Subcutaneous abdominal adipose tissue (tissue), 5 donors: ENCODE measurements at regions not wholly inside any gene's neighbourhood (a gene's known extent, or its start where the extent isn't known, plus 50 kb on each side); places are given as distances from the start of the nearest gene placed in this dataset.

Experiments
- H3K27ac ChIP-seq: one replicate; pipeline ENCODE4 v1.7.0; 2013; ENCODE audit warnings: low read depth, mild to moderate bottlenecking, inconsistent platforms, low read length, moderate library complexity
- H3K27me3 ChIP-seq, 5 donors: one replicate each; pipeline ENCODE4 v1.7.0; 2013; ENCODE audit warnings: low read length in 5 of 5, inconsistent platforms in 1 of 5; ENCODE audit not compliant: control insufficient read depth in 5 of 5, insufficient read depth in 4 of 5
- H3K36me3 ChIP-seq, 5 donors: one replicate each; pipeline ENCODE4 v1.7.0; 2013; ENCODE audit warnings: low read length in 5 of 5; ENCODE audit not compliant: control insufficient read depth in 5 of 5, insufficient read depth in 5 of 5
- H3K4me1 ChIP-seq, 5 donors: one replicate each; pipeline ENCODE4 v1.7.0; 2013; ENCODE audit warnings: low read length in 5 of 5, mild to moderate bottlenecking in 3 of 5, moderate library complexity in 1 of 5; ENCODE audit not compliant: control insufficient read depth in 5 of 5, insufficient read depth in 5 of 5
- H3K4me3 ChIP-seq, 5 donors: one replicate each; pipeline ENCODE4 v1.7.0; 2013; ENCODE audit warnings: low read length in 5 of 5, low read depth in 1 of 5
- H3K9ac ChIP-seq, 5 donors: one replicate each; pipeline ENCODE4 v1.7.0; 2013; ENCODE audit warnings: low read length in 5 of 5, mild to moderate bottlenecking in 4 of 5, moderate library complexity in 3 of 5
- H3K9me3 ChIP-seq, 5 donors: one replicate each; pipeline ENCODE4 v1.7.0; 2013; ENCODE audit warnings: low read length in 5 of 5; ENCODE audit not compliant: control insufficient read depth in 5 of 5
- donor health status: healthy.
- donor health status: healthy.
- donor health status: healthy.
- donor health status: healthy.
- donor health status: healthy.

- Histone ChIP-seq H3K9ac (no peak overlapping the region), H3K4me3 (no peak overlapping the region), H3K4me1 (peaks cover 0 to 9% (median 8%) of the 10 kb centered on the region in 5 donors), H3K27ac (no peak overlapping the region), H3K27me3 (peaks cover 0 to under 1% (median 0%) of the 10 kb centered on the region in 5 donors), H3K9me3 (no peaks in the 10 kb centered on the region), H3K36me3 (no peaks in the 10 kb centered on the region)
Observed at GRCh38 chr18:57214976-57215375, 68.1 kb downstream of the BOD1L2 start.

GRCh38 chr18:57218281-57218680, 71.4 kb downstream of the BOD1L2 start:
- peaks cover 3 to 6% (median 4%) of the 10 kb centered on the region in 5 donors for H3K27me3 ChIP-seq
- no peak overlapping the region for H3K27ac ChIP-seq
- no peak overlapping the region for H3K4me3 ChIP-seq
- H3K4me1 ChIP-seq, result no peaks in the 10 kb centered on the region
- H3K9me3 ChIP-seq, result no peaks in the 10 kb centered on the region
- H3K36me3 ChIP-seq, result no peaks in the 10 kb centered on the region
- no peak overlapping the region for H3K9ac ChIP-seq

GRCh38 chr18:57219964-57220363, 73.1 kb downstream of the BOD1L2 start:
- H3K9me3 ChIP-seq, result no peaks in the 10 kb centered on the region
- H3K4me1 ChIP-seq, result no peaks in the 10 kb centered on the region
- H3K36me3 ChIP-seq, result no peaks in the 10 kb centered on the region
- H3K9ac ChIP-seq, result no peak overlapping the region
- H3K27me3 ChIP-seq, result peaks cover 3 to 6% (median 4%) of the 10 kb centered on the region in 5 donors
- no peak overlapping the region for H3K4me3 ChIP-seq
- no peak overlapping the region for H3K27ac ChIP-seq

GRCh38 chr18:57220480-57220879, 73.6 kb downstream of the BOD1L2 start:
- H3K9me3 ChIP-seq, result no peaks in the 10 kb centered on the region
- no peak overlapping the region for H3K9ac ChIP-seq
- H3K36me3 ChIP-seq, result no peaks in the 10 kb centered on the region
- no peak overlapping the region for H3K27ac ChIP-seq
- H3K4me1 ChIP-seq, result no peaks in the 10 kb centered on the region
- H3K4me3 ChIP-seq, result no peak overlapping the region
- H3K27me3 ChIP-seq, result peaks cover 3 to 6% (median 4%) of the 10 kb centered on the region in 5 donors

GRCh38 chr18:57220930-57221483, 74.1 kb downstream of the BOD1L2 start:
- Histone ChIP-seq H3K27ac (no peak overlapping the region), H3K4me3 (no peak overlapping the region), H3K27me3 (peaks cover 3 to 6% (median 4%) of the 10 kb centered on the region in 5 donors), H3K9me3 (no peaks in the 10 kb centered on the region), H3K36me3 (no peaks in the 10 kb centered on the region), H3K9ac (no peak overlapping the region), H3K4me1 (no peaks in the 10 kb centered on the region)

- no peaks in the 10 kb centered on the region for H3K4me1 ChIP-seq
- no peaks in the 10 kb centered on the region for H3K9me3 ChIP-seq
- H3K4me3 ChIP-seq, result no peak overlapping the region
- H3K9ac ChIP-seq, result no peak overlapping the region
- H3K27ac ChIP-seq, result no peak overlapping the region
- no peaks in the 10 kb centered on the region for H3K36me3 ChIP-seq
- peaks cover 3 to 6% (median 4%) of the 10 kb centered on the region in 5 donors for H3K27me3 ChIP-seq
Observed at GRCh38 chr18:57223144-57223870, 76.4 kb downstream of the BOD1L2 start.

- no peak overlapping the region for H3K27ac ChIP-seq
- no peak overlapping the region for H3K9ac ChIP-seq
- no peaks in the 10 kb centered on the region for H3K4me1 ChIP-seq
- H3K4me3 ChIP-seq, result no peak overlapping the region
- no peaks in the 10 kb centered on the region for H3K36me3 ChIP-seq
- no peaks in the 10 kb centered on the region for H3K9me3 ChIP-seq
- H3K27me3 ChIP-seq, result no peaks in the 10 kb centered on the region
Observed at GRCh38 chr18:57230861-57231585, 84.1 kb downstream of the BOD1L2 start.

- H3K36me3 ChIP-seq, result no peaks in the 10 kb centered on the region
- H3K4me1 ChIP-seq, result no peaks in the 10 kb centered on the region
- H3K4me3 ChIP-seq, result no peak overlapping the region
- no peak overlapping the region for H3K27ac ChIP-seq
- H3K9ac ChIP-seq, result no peak overlapping the region
- H3K27me3 ChIP-seq, result no peaks in the 10 kb centered on the region
- no peaks in the 10 kb centered on the region for H3K9me3 ChIP-seq
Observed at GRCh38 chr18:57231864-57232263, 85.0 kb downstream of the BOD1L2 start.

- Histone ChIP-seq H3K4me3 (no peak overlapping the region), H3K36me3 (no peaks in the 10 kb centered on the region), H3K4me1 (peaks cover 0 to 7% (median 0%) of the 10 kb centered on the region in 5 donors), H3K27me3 (no peaks in the 10 kb centered on the region), H3K9me3 (no peaks in the 10 kb centered on the region), H3K9ac (no peak overlapping the region), H3K27ac (no peak overlapping the region)
Observed at GRCh38 chr18:57234346-57234745, 87.5 kb downstream of the BOD1L2 start.

GRCh38 chr18:57241869-57242268, 95.0 kb downstream of the BOD1L2 start:
- no peaks in the 10 kb centered on the region for H3K36me3 ChIP-seq

More at GRCh38 chr18:57241869-57242268, 95.0 kb downstream of the BOD1L2 start:
- no peak overlapping the region for H3K27ac ChIP-seq
- H3K4me1 ChIP-seq, result peaks cover 0 to 12% (median 0%) of the 10 kb centered on the region in 5 donors
- H3K9ac ChIP-seq, result no peak overlapping the region
- H3K9me3 ChIP-seq, result no peaks in the 10 kb centered on the region
- H3K27me3 ChIP-seq, result no peaks in the 10 kb centered on the region
- H3K4me3 ChIP-seq, result no peak overlapping the region
